IMR-90 (cell line): ENCODE measurements at regions not wholly inside any gene's neighbourhood (a gene's known extent, or its start where the extent isn't known, plus 50 kb on each side); places are given as distances from the start of the nearest gene placed in this dataset.

Source experiments
- MXI1 ChIP-seq: IDR thresholded peaks from 2 replicates; pipeline ENCODE4 v1.6.1; 2012; ENCODE audit warnings: low read depth, mild to moderate bottlenecking, low read length, moderate library complexity, borderline replicate concordance
- POLR2A ChIP-seq: IDR thresholded peaks from 2 replicates; pipeline ENCODE4 v1.6.1; 2012; ENCODE audit warnings: mild to moderate bottlenecking, low read depth, low read length
- RAD21 ChIP-seq: IDR thresholded peaks from 2 replicates; pipeline ENCODE4 v1.6.1; 2012; ENCODE audit warnings: low read length, improper control_type of control experiment
- RCOR1 ChIP-seq: IDR thresholded peaks from 2 replicates; pipeline ENCODE4 v1.6.1; 2012; ENCODE audit warnings: mild to moderate bottlenecking, low read length, improper control_type of control experiment; ENCODE audit not compliant: insufficient replicate concordance
- TF ChIP-seq, protein P1 (sequence below): conservative IDR thresholded peaks from 2 replicates; pipeline ENCODE4 v1.5.1; 2012; ENCODE audit warnings: mild to moderate bottlenecking, low read depth, low read length, improper control_type of control experiment

GRCh38 chr3:144957398-144958101 lies 985.9 kb downstream of the DIPK2A start:
- TF ChIP-seq, protein P1, sequence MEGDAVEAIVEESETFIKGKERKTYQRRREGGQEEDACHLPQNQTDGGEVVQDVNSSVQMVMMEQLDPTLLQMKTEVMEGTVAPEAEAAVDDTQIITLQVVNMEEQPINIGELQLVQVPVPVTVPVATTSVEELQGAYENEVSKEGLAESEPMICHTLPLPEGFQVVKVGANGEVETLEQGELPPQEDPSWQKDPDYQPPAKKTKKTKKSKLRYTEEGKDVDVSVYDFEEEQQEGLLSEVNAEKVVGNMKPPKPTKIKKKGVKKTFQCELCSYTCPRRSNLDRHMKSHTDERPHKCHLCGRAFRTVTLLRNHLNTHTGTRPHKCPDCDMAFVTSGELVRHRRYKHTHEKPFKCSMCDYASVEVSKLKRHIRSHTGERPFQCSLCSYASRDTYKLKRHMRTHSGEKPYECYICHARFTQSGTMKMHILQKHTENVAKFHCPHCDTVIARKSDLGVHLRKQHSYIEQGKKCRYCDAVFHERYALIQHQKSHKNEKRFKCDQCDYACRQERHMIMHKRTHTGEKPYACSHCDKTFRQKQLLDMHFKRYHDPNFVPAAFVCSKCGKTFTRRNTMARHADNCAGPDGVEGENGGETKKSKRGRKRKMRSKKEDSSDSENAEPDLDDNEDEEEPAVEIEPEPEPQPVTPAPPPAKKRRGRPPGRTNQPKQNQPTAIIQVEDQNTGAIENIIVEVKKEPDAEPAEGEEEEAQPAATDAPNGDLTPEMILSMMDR, result no peak
- TF ChIP-seq MXI1, result no peak
- TF ChIP-seq POLR2A, result no peak
- TF ChIP-seq RAD21, result no peak
- no peak for TF ChIP-seq RCOR1
